ENCODE measurements at regions not wholly inside any gene's neighbourhood (a gene's known extent, or its start where the extent isn't known, plus 50 kb on each side); places are given as distances from the start of the nearest gene placed in this dataset.
"Not testable (repeated sequence)": the region's sequence is repeated elsewhere in the genome, so short reads cannot be mapped to it uniquely, and the experiment has no call there.

DNA sequence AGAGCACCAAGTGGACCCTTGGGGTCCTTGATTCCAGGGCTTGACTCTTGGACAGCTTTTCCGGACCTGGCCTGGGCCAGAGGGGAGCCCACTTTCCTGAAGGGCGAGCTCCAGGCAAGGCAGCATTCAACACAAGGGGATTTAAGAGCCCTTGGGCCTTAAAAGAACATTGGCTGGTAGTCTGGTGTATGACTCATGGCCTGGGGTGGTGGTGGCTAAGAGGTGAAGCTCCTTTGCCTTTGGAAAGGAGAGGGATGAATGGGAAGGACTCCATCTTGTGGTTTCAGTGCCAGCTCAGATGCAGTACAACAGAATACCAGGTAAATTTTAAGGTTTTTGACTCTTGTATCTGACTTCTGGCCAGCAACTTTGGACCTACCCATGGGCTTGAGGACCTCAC is 760.7 kb downstream of the GRIK2 start:
- Mint-ChIP-seq H3K36me3 (ENCODE audit: unreplicated experiment) (no peaks in the 10 kb centered on the region), H3K4me1 (ENCODE audit: unreplicated experiment) (no peaks in the 10 kb centered on the region), H3K27me3 (ENCODE audit: unreplicated experiment) (no peaks in the 10 kb centered on the region), H3K27ac (ENCODE audit: unreplicated experiment) (no peak overlapping the region), H3K4me3 (ENCODE audit: unreplicated experiment) (no peak overlapping the region), H3K9me3 (ENCODE audit: unreplicated experiment) (peaks cover 23% of the 10 kb centered on the region)
- TF ChIP-seq, protein P1, sequence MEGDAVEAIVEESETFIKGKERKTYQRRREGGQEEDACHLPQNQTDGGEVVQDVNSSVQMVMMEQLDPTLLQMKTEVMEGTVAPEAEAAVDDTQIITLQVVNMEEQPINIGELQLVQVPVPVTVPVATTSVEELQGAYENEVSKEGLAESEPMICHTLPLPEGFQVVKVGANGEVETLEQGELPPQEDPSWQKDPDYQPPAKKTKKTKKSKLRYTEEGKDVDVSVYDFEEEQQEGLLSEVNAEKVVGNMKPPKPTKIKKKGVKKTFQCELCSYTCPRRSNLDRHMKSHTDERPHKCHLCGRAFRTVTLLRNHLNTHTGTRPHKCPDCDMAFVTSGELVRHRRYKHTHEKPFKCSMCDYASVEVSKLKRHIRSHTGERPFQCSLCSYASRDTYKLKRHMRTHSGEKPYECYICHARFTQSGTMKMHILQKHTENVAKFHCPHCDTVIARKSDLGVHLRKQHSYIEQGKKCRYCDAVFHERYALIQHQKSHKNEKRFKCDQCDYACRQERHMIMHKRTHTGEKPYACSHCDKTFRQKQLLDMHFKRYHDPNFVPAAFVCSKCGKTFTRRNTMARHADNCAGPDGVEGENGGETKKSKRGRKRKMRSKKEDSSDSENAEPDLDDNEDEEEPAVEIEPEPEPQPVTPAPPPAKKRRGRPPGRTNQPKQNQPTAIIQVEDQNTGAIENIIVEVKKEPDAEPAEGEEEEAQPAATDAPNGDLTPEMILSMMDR (IDR thresholded peaks at IDR 0.05): no peak
- no peak for DNase-seq (ENCODE audit: extremely low spot score, unreplicated experiment)

DNA sequence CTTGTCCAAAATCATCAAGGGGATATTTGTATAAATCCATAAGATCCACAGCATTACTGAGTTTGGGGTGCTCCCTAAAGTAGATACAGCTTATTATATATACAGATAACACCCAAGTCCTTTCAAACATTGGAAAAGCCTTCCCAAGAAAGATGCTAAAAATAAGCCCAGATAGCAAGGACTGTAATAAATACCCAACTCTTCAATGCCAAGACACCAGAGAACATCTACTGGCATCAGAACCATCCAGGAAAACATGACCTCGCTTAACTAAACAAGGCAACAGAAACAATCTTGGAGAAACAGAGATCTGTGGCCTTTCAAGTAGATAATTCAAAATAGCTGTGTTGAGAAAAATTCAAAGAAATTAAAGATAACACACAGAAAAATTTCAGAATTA is 761.4 kb downstream of the GRIK2 start:
- DNase-seq (ENCODE audit: extremely low spot score, unreplicated experiment): no peak
- Mint-ChIP-seq H3K9me3 (ENCODE audit: unreplicated experiment) (peaks cover 29% of the 10 kb centered on the region), H3K27me3 (ENCODE audit: unreplicated experiment) (no peaks in the 10 kb centered on the region), H3K36me3 (ENCODE audit: unreplicated experiment) (no peaks in the 10 kb centered on the region), H3K4me3 (ENCODE audit: unreplicated experiment) (no peak overlapping the region), H3K4me1 (ENCODE audit: unreplicated experiment) (no peaks in the 10 kb centered on the region), H3K27ac (ENCODE audit: unreplicated experiment) (no peak overlapping the region)
- TF ChIP-seq, protein P1 (IDR thresholded peaks at IDR 0.05): no peak

DNA sequence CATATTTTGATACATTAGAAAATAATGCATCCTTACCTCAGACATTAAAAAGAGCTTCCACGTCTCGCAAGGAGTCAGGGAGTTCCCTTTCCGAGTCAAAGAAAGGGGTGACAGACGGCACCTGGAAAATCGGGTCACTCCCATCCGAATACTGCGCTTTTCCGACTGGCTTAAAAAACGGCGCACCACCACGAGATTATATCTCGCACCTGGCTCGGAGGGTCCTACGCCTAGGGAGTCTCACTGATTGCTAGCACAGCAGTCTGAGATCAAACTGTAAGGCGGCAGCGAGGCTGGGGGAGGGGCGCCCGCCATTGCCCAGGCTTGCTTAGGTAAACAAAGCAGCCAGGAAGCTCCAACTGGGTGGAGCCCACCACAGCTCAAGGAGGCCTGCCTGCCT is 776.3 kb downstream of the GRIK2 start:
- peaks cover 26% of the 10 kb centered on the region for H3K9me3 Mint-ChIP-seq (ENCODE audit: unreplicated experiment)
- H3K36me3 Mint-ChIP-seq (ENCODE audit: unreplicated experiment); H3K4me1 Mint-ChIP-seq (ENCODE audit: unreplicated experiment); H3K27me3 Mint-ChIP-seq (ENCODE audit: unreplicated experiment); DNase-seq (ENCODE audit: extremely low spot score, unreplicated experiment); H3K27ac Mint-ChIP-seq (ENCODE audit: unreplicated experiment): not testable (repeated sequence)
- H3K4me3 Mint-ChIP-seq (ENCODE audit: unreplicated experiment): peak overlapping the region; percentile 66

DNA sequence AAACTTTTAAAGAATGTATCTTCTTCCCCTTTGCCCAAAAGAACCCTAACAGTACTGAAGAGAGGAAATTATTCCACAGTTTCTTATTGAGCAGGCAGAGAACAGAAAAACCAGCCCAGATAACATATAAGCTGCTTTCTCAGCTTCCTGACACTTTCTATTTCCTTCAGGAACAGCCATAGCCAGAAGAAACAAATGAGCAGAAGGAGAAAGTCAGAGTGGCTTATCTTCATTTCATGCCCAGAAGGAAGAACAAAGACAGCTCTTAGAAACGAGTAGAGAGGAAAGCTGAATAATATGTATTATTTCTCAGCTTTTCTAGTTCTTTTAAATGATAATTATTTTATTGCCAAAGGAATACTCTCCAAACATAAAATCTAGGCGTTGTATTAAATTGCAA is 793.7 kb downstream of the GRIK2 start:
- H3K4me3 Mint-ChIP-seq (ENCODE audit: unreplicated experiment): no peak overlapping the region
- peaks cover 10% of the 10 kb centered on the region for H3K9me3 Mint-ChIP-seq (ENCODE audit: unreplicated experiment)
- TF ChIP-seq, protein P1 (IDR thresholded peaks at IDR 0.05): no peak
- no peak overlapping the region for H3K27ac Mint-ChIP-seq (ENCODE audit: unreplicated experiment)
- no peaks in the 10 kb centered on the region for H3K36me3 Mint-ChIP-seq (ENCODE audit: unreplicated experiment)
- H3K4me1 Mint-ChIP-seq (ENCODE audit: unreplicated experiment): no peaks in the 10 kb centered on the region
- DNase-seq (ENCODE audit: extremely low spot score, unreplicated experiment): no peak
- peaks cover 4% of the 10 kb centered on the region for H3K27me3 Mint-ChIP-seq (ENCODE audit: unreplicated experiment)

DNA sequence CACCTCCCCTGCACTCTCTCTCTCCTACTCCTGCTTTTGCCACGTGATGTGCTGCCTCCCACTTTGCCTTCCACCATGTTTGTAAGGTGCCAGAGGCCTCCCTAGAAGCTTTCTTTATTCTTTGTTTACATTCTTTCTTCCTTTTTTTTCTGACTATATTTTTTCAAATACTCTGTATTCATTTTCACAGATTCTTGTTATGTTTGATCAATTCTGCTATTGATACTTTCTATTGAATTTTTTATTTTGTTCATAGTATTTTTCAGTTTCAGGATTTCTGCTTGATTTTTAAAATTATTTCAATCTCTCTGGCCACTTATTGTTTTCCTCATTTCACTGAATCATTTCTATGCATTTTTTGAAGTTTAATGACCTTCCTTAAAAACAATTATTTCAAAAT is 801.8 kb downstream of the GRIK2 start:
- Mint-ChIP-seq H3K27me3 (ENCODE audit: unreplicated experiment) (no peaks in the 10 kb centered on the region), H3K27ac (ENCODE audit: unreplicated experiment) (no peak overlapping the region), H3K36me3 (ENCODE audit: unreplicated experiment) (peaks cover 3% of the 10 kb centered on the region), H3K4me3 (ENCODE audit: unreplicated experiment) (no peak overlapping the region), H3K4me1 (ENCODE audit: unreplicated experiment) (no peaks in the 10 kb centered on the region), H3K9me3 (ENCODE audit: unreplicated experiment) (peaks cover 44% of the 10 kb centered on the region)
- DNase-seq (ENCODE audit: extremely low spot score, unreplicated experiment): no peak
- TF ChIP-seq, protein P1 (IDR thresholded peaks at IDR 0.05): no peak

DNA sequence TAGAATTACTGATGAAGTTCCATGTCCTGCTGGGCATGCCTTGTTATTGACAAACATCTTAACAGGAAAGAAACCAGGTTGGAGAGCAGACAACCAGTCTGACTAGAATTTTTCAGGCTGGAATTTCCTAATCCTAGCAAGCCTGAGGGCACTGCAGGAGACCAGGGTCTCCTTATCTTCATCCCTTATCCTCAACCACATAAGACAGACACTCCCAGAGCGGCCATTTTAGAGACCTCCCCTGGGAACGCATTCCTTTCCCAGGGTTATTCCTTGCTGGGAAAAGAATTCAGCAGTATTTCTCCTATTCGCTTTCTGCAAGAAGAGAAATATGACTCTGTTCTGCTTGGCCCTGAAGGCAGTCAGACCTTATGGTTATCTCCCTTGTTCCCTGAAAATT is 803.7 kb downstream of the GRIK2 start:
- TF ChIP-seq, protein P1 (IDR thresholded peaks at IDR 0.05): no peak
- H3K36me3 Mint-ChIP-seq (ENCODE audit: unreplicated experiment): peaks cover 3% of the 10 kb centered on the region

More for the DNA sequence above, 803.7 kb downstream of the GRIK2 start:
- no peak overlapping the region for H3K4me3 Mint-ChIP-seq (ENCODE audit: unreplicated experiment)
- H3K27me3 Mint-ChIP-seq (ENCODE audit: unreplicated experiment): no peaks in the 10 kb centered on the region
- no peak overlapping the region for H3K27ac Mint-ChIP-seq (ENCODE audit: unreplicated experiment)
- H3K4me1 Mint-ChIP-seq (ENCODE audit: unreplicated experiment): no peaks in the 10 kb centered on the region
- DNase-seq (ENCODE audit: extremely low spot score, unreplicated experiment): no peak
- H3K9me3 Mint-ChIP-seq (ENCODE audit: unreplicated experiment): peaks cover 39% of the 10 kb centered on the region
